ENCODE measurements at regions not wholly inside any gene's neighbourhood (a gene's known extent, or its start where the extent isn't known, plus 50 kb on each side); places are given as distances from the start of the nearest gene placed in this dataset.
A peak's percentile ranks its signal among the peaks of the same experiment; 100 is the strongest.

DNA sequence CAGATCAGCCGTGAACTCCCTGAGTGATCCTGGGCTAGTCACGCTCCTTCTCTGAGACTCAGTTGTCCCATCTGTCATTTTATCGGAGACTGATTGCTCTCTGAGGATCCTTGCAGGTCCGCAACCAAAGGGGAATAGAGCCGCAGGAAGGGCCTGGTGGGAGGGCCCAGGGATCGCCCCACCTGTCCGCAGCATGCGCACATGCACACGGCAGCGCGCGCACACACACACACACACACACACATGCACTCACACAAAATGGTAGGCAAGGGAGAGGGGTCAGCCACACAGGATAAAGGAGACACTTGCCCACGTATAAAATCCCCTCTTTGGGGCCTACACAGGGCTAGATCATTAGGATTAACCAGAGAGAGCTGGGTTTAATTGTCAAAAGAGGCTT lies 95.6 kb upstream of the FOXP4 start:
- DNase-seq (ENCODE audit: low spot score): no peak

- DNase-seq (ENCODE audit: low spot score): no peak
Measured at GRCh38 chr6:41451039-41451438, 95.1 kb upstream of the FOXP4 start.

DNA sequence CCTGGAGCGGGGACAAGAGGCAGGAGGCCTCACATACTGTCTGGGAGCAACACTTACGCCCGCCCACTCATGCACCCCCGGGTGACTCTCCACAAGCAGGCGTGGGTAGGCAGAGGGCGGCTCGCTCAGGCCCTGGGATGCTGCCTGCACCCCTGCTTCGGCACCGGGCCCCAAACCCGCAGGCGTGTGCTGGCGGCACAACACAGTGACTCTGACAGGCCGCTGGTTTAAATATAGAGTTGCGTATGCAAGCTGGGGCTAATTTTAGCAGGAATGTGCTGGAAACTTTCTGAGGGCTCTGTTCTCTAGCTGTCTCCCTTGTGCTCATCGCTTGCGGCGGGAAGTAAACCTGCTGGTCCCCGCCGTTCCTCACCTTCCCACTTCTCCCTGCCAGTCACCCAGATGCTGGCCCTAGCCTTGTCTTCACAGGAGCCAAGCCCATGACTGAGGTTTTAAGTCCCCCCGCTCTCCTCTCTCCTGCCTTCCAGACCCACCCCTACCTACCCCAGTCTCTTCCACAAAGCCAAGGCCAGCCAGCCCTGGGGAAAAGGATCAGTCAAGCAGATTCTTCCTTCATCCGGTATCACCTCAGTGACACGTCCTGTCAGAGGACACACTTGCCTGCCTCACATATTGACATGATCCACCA lies 94.5 kb upstream of the FOXP4 start:
- DNase-seq (ENCODE audit: low spot score): no peak

DNA sequence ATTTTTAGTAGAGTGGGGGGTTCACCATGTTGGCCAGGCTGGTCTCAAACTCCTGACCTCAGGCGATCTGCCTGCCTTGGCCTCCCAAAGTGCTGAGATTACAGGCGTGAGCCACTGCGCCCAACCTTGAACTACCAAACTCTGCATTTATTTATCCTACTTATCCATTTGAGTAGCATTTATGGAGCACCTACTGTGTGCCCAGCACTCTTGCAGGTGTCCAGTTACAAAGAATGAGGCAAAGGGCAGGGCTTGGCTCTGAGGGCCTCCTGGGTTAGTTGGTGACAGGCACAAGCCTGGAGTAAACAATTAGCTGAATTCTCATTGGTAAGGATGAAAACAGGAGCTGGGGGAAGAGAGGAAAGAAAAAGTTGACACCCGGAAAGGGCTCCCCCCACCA lies 93.4 kb upstream of the FOXP4 start:
- DNase-seq (ENCODE audit: low spot score): no peak

DNA sequence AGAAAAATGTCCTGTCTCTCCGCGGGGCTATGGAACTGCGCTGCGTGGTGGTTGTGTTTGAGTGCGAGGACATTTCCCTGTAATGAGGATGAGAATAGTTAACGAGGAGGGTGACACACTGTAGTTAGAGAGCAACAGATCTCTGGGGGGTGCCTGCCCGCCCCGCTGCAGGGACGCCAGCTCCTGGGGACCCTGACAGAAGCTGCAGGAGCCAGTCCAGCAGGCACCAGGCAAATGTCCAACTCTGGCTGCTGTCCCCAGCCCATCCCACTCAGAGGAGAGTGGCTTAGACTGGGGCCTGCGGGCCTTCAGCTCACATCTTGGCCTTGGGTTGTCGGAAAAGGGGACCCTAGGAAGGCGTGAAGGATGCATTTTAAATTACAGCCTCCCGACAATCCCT lies 92.9 kb upstream of the FOXP4 start:
- no peak for DNase-seq (ENCODE audit: low spot score)

- DNase-seq (ENCODE audit: low spot score): no peak
Measured at GRCh38 chr6:41454189-41454789, 91.9 kb upstream of the FOXP4 start.

DNA sequence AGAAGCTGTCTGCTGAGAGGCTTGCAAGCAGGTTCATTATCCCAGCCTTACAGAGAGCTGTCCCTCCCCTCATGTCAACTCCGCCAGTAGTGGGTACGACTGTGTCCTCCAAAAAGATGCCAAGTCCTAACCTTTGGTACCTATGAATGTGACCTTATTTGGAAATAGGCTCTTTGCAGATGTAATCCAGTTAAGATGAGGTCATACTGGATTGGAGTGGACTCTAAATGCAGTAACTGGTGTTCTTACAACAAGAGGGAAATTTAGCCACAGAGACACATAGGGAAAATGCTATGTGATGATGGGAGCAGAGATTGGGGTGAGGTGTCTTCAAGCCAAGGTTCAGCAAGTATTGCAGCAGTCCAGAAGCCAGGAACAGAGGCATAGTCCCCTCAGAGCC lies 90.8 kb upstream of the FOXP4 start:
- no peak for DNase-seq (ENCODE audit: low spot score)

DNA sequence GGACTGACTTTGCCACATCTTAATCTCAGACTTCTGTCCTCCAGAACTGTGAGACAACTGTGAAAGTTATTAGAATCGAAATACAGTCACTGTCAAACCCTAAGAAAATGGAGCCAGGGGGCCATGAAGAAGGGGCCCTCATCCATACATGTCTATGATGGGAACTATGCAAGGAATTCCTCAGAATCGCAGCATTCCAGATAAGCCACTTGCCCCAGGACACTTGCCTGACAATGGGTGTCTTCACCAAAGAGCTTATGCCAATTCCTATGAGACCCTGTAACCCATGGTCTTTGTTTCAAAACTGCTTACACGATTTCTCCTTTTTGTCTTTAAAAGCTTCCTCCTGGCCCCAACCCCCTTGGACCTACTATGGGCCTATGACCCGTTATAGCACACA lies 90.4 kb upstream of the FOXP4 start:
- DNase-seq (ENCODE audit: low spot score): no peak

DNA sequence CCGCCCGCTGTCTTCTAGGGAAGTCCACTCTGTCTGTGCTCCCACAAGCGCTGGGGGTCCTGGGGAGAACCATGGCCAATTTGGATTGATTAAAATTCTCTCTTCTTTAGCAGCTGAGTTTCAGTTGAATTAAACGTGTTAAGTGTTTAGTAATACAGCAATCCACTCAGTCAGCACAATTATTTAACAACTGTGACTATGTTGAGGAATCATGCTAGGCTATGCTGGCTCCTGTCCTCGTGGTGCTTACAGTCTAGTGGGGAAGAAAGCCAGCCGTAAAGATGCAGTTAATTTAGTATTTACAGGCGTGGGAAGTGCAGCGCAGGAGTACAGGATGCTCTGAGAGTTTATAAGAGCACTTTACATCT lies 88.9 kb upstream of the FOXP4 start:
- DNase-seq (ENCODE audit: low spot score): no peak

DNA sequence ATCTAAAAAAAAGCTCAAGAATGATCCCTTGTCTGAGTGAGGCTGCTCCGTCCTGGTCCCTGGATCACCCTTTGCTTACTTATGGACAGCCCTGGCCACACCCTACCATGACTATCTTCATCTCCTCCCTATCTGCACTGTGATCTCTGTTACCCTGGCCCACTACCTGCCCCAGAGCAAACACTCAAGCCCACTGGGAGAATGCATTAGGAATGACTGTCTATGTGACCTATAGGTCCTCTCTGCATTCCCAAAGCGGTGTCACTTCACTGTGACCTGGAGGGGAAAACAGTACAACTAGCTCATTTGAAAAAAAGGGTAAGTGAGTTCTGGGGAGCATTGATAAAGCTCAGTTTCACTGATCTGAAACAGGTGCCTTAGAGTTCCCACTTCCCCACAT lies 86.4 kb upstream of the FOXP4 start:
- DNase-seq (ENCODE audit: low spot score): no peak

DNA sequence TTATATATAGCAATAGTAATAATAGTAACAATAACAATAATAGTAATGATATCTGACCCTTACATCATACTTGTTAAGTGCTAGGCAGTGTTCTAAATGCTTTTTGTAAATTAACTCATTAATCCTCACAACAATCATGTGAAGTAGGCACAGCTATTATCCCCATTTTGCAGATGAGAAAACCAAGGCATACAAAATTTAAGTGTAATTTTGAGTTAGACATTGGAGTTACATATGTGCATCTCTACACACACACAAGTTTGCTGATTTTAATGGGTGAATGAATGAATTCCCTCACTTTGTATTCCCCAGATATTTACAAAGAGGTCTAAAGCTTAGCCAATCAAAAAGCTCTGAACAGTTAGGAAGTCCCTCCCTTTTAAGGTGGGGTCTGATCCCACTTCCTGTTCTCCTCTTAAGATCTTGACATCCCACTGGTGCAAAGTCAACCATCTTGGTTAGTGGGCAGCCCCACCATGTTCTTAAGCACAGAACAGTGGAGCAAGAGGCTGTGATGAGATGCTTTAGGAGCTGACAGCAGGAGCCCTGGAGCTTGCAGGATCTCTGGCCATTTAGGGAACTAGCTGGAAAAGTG lies 85.3 kb upstream of the FOXP4 start:
- DNase-seq (ENCODE audit: low spot score): peak; percentile 38

DNA sequence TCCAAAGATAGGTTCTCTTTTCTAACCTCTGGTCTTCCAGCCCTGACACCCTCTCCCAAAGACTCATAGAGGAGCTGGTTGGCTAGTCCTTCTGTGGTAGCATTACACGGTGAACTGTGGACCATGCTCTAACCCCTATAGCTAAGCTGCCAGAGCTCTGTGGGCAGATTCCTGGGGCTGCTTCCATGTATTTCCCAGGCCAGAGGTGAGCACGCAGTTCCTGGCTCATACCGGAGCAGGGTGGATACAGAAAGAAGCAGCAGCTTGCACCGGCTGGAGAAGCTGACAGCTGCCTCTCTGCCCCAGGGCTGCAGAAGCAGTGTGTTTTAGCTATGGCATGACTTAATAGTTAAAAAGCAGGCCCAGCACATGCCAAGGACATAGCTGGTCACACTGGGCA lies 84.1 kb upstream of the FOXP4 start:
- no peak for DNase-seq (ENCODE audit: low spot score)

DNA sequence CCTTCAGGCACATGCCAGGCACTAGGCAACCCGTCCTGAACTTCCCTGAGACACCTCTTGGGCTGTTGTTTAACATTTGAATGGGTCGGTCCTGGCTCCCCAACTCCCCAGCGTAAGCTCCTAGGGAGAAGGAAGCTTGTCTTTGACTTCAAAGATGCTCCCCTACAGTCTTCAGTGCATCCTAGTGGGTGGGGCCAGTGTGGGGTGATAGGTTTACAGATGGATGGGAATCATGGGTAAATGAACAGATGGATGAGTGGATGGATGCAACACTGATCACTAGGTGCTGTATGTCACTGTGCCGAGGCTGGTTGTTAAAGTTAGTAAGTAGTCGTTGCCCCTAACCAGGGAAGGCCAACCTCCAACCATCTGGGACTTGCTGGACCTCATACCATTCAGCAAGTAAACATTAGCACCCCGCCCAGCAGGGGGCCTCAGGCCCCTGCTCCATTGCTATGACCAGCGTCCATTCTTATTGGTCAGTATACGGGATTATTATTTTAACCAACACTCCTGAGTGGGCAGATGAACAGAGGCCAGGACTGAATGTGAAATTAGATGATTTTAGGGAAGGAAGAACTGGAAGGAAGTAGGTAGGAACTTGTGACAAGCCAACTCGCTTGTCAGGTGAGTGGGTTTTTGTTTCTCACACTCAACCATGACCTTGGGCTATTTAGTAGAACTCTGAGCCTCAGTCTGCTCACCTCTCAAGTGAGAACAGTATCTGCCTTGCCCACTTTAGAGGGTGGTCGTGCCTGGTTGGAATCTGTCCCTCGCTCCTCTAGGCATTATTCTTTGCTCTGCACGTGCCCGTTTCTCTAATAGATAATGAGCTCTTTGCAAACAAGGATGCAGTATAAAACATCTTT lies 82.9 kb upstream of the FOXP4 start:
- DNase-seq (ENCODE audit: low spot score): peak; percentile 37

DNA sequence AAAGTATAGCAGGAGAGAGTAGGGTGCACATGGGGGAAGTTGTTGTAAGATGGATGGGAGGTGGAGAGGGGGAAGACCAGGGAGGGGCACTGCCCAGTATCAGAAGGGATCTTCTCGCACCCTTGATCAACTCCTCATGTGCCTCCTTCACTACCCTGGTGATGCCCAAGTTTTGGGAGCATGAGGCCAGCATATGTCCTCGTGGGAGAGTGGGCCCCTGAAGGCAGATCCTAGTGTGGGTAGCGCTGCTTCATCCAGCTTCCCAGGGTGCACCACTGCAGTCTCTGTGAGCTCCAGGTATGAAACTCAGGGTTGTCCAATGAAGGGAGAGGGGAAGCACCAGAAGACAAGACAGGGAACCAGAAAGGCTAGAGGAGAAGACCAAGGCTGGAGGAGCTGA lies 82.2 kb upstream of the FOXP4 start:
- no peak for DNase-seq (ENCODE audit: low spot score)

GRCh38 chr6:41464481-41464880 lies 81.7 kb upstream of the FOXP4 start:
- no peak for DNase-seq (ENCODE audit: low spot score)

GRCh38 chr6:41466437-41466990 lies 79.7 kb upstream of the FOXP4 start:
- DNase-seq (ENCODE audit: low spot score): no peak

GRCh38 chr6:41467061-41467460 lies 79.1 kb upstream of the FOXP4 start:
- DNase-seq (ENCODE audit: low spot score): no peak

DNA sequence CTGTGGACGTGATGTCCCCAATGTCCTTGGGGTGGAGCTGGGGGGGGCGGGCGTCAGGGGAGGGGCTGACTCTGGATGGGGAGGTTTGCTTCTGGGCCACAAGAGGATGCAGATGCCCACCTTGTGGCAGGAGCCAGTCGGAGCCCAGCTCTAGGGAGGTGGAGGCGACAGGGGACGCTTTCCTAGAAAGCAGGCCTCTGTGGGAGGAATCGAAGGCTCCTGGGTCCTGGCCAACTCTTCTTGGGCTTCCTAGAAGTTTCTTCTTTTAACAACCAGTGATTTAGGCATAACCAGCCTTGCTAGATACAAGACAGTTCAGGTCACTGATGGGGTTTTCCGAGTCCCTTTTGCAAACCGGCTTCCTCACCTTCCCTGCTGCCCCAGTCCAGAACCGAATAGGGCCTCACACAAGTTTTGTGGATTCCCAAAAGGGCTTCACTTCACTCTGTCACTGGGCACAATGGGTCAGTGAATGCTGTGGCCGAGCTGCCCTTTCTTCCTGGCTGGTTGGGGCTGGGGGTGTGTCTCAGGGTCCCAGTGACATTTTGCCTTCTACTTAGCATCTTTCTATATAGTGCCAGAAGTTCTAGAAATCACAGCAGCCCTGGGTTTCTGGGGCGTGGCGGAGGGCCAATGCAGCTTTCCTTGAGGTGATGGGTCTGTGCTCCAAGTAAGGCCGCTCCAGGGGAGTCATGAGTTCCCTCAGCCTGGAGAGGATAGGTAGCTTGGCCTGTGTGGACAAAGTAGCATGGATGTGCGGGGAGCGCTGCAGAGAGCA lies 78.4 kb upstream of the FOXP4 start:
- DNase-seq (ENCODE audit: low spot score): no peak

DNA sequence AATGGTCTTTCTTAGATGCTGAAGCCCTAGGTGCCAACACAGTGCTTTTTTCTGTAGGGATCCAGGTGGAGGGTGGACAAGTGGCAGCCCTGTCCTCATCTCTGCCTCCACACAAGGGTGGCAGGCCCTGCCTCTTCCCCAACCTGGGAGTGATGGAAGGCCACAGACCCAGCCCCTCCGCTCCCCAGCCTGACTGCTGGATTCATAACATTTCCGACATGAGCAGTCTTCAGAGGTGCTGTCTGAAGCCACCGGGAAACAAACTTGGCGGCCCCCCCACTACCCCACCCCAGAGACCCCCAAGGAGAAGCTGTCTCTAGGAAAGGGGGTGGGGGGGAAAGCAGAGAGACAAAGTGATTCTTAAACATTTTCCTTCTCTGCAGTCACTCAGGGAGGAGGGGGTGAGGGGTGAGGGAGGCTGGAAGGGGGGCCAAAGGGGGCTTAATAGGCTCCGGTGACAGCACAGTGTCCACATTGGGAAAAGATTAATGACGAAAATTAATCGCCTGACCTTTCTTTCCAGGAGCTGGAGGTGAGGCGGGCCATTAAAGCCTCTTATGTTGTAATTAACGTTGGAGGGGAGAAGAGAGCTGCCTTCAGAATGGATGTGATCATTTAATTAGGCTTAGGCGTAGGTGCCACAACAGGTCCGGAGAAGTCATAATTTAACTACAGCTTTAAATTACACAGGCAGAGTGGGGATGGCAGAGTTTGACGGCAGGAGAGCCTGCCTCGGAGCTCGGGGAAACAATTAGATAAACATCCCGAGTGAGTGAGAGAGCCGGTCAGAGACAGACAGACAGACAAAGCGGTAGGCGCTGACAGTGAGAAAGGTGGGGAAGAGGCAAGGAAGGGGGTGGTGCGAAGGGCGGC lies 76.8 kb upstream of the FOXP4 start:
- DNase-seq (ENCODE audit: low spot score): no peak

DNA sequence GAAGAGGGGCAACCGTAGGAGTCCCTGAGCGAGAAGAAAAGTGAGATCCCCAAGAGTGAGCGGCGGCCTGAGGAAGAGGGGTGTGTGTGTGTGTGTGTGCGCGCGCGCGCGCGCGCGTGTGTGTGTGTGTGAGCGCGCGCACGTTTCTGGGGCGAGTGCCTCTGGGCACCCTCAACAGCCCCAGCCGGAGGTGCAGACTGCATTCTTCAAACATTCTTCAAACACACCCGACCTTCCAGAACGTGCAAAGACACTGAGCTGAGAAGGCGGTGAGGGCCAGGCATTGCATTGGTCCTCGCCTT lies 76.2 kb upstream of the FOXP4 start:
- no peak for DNase-seq (ENCODE audit: low spot score)

Data from A172 (cell line).